Activated naive CD8-positive, alpha-beta T cell (primary cell): ENCODE measurements at regions not wholly inside any gene's neighbourhood (a gene's known extent, or its start where the extent isn't known, plus 50 kb on each side); places are given as distances from the start of the nearest gene placed in this dataset.

Source experiments
- H3K27ac Mint-ChIP-seq: one replicate; pipeline ENCODE4 v1.8.0; 2021; ENCODE audit warnings: mixed read lengths
- H3K27me3 Mint-ChIP-seq: one replicate; pipeline ENCODE4 v1.8.0; 2021; ENCODE audit warnings: mixed read lengths
- H3K36me3 Mint-ChIP-seq: one replicate; pipeline ENCODE4 v1.8.0; 2021; ENCODE audit warnings: mixed read lengths
- H3K4me1 Mint-ChIP-seq: one replicate; pipeline ENCODE4 v1.8.0; 2021; ENCODE audit warnings: low read depth, mixed read lengths
- H3K4me3 Mint-ChIP-seq: one replicate; pipeline ENCODE4 v1.8.0; 2021; ENCODE audit warnings: mild to moderate bottlenecking, mixed read lengths
- H3K9me3 Mint-ChIP-seq: one replicate; pipeline ENCODE4 v1.8.0; 2021; ENCODE audit warnings: low read depth, mixed read lengths

DNA sequence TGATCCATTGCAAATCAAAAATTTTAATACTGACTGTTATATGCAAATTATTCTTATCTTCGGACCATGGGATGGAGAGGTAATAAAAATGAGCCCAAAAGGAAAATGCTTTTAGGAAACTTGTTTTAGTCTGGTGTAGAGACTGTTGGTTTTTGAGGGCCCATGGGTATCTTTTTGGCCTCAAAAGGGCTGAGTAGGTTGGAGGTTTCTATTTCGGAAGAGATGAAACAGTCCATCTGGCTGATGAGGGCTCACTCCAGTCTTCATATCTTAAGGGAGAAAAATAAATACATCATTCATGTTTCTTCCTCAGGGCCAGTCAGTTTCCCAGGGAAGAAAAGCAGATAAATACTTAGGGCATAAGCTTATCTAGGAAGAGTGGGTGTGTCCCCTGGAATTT lies 290.7 kb downstream of the RMST start:
- H3K27ac Mint-ChIP-seq = no peak overlapping the region
- no peaks in the 10 kb centered on the region for H3K27me3 Mint-ChIP-seq
- H3K36me3 Mint-ChIP-seq = no peaks in the 10 kb centered on the region
- H3K4me3 Mint-ChIP-seq = no peak overlapping the region
- no peaks in the 10 kb centered on the region for H3K4me1 Mint-ChIP-seq
- no peaks in the 10 kb centered on the region for H3K9me3 Mint-ChIP-seq

DNA sequence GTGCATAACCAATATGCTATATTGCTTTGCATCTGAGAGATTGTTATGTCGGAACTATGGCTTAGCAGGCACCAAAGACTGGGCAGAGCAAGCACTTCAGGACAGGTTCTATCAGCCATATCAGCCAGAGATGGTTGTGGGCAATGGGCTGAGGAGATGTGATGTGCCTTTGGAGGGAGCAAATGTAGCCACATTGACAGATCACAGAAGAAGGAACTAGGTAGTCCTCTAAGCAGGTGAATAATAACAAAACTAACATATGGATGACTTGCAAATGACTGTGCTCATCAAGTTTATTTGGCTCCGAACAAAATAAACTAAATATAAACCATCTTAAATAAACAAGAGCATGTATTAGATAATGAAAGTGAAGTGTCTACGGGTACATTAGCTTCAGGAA lies 291.7 kb downstream of the RMST start:
- H3K9me3 Mint-ChIP-seq = no peaks in the 10 kb centered on the region
- H3K27me3 Mint-ChIP-seq = no peaks in the 10 kb centered on the region
- H3K36me3 Mint-ChIP-seq = no peaks in the 10 kb centered on the region
- H3K27ac Mint-ChIP-seq = no peak overlapping the region
- no peaks in the 10 kb centered on the region for H3K4me1 Mint-ChIP-seq
- no peak overlapping the region for H3K4me3 Mint-ChIP-seq

DNA sequence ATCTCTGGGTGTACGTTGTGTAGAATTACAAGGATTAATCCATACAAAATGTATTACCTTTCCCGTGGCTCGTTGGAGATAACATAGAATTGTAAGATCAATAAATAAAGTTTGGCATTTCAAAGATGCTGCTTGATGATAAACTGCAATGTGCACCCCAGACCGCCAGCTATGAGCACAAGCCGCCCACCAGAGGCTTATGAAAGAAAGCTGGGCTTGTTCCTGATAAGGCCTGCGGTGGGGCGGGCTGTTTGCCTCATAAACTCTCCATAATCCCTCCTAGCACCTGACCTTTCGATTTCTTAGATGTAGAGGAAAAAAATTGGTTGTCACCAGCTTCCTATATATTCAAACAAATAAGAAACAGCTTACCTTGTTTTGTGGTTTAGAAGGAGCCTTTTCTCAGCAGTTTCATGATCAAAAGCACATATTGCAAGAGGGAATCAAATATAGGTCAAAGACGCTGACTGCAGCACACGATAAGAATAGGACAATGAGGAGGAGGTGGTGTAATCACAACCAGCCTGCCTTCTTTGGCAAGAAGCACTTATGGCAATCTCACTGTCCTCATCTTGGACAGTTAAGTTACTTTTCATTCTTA lies 293.6 kb downstream of the RMST start:
- Mint-ChIP-seq H3K36me3 (no peaks in the 10 kb centered on the region), H3K4me1 (no peaks in the 10 kb centered on the region), H3K4me3 (no peak overlapping the region), H3K9me3 (peaks cover 4% of the 10 kb centered on the region), H3K27me3 (no peaks in the 10 kb centered on the region), H3K27ac (no peak overlapping the region)

DNA sequence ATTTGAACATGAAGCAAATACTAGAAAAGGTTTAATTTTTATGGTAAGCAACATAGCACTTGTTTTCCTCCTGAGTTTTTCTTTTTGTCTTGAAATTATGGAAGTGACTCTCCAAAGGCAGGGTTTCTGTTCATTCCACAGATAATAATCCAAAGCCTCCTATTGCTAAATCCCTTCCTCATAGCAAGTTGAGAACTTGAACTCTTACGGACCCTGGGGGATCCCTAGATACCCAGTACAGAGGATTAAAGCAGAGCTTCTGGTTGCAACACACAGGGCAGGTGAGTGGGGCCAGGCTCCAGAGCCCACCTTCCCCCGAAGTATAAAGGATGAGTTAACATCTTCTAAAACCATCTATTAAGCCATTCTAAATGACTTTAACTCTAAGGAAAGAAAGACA lies 294.1 kb downstream of the RMST start:
- Mint-ChIP-seq H3K27ac (no peak overlapping the region), H3K9me3 (peaks cover 4% of the 10 kb centered on the region), H3K36me3 (no peaks in the 10 kb centered on the region), H3K4me1 (no peaks in the 10 kb centered on the region), H3K27me3 (no peaks in the 10 kb centered on the region), H3K4me3 (no peak overlapping the region)

DNA sequence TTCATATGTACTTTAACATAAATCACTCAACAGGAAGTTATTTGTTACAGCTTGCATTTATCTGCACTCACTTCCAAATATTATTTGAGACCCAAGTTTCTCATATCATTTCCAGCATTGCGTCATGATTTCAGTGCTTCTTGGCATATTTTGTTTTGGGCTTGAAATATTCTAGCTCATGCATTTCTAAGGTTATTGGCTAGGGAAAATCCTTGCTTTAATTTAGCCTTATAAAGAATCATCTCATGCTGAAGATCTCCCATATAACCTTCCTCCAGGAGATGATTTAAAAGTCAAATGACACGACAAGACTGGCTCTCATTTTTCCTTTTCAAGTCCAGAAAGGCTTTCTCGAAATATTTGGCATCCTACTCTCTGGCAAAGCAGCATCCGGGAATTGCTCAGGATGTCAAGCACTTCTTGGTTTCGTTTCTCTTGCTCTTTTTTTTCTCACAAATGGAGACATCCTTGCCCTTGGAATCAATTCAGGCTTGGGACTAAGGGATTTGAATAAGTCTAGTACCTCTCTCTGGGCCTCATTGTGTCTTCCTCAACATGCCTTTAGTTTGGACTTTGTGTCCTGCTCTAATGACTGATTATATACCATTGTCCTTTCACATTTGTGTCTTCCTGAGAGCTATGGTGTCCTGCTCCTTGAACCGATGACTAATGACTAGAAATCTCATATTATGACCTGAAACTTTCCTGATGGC lies 295.0 kb downstream of the RMST start:
- H3K36me3 Mint-ChIP-seq = no peaks in the 10 kb centered on the region
- peaks cover 4% of the 10 kb centered on the region for H3K9me3 Mint-ChIP-seq
- no peak overlapping the region for H3K4me3 Mint-ChIP-seq
- no peaks in the 10 kb centered on the region for H3K27me3 Mint-ChIP-seq
- H3K4me1 Mint-ChIP-seq = no peaks in the 10 kb centered on the region
- no peak overlapping the region for H3K27ac Mint-ChIP-seq

DNA sequence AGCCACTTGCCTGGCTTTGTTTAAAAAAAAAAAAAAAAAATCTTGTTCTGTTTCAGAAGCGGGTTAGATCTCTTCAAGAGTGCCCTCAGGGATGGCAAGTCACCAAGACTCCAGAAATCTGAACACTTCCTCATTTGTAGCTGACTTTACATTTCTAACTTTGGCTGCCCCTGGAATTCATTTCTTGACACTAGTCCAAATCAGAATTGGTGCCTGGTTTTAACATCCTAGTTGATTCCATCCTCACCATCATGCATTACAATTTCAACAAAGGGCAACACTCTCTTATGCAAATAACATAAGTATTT lies 295.5 kb downstream of the RMST start:
- Mint-ChIP-seq H3K27ac (no peak overlapping the region), H3K4me3 (no peak overlapping the region), H3K36me3 (no peaks in the 10 kb centered on the region), H3K4me1 (no peaks in the 10 kb centered on the region), H3K9me3 (peaks cover 4% of the 10 kb centered on the region), H3K27me3 (no peaks in the 10 kb centered on the region)

DNA sequence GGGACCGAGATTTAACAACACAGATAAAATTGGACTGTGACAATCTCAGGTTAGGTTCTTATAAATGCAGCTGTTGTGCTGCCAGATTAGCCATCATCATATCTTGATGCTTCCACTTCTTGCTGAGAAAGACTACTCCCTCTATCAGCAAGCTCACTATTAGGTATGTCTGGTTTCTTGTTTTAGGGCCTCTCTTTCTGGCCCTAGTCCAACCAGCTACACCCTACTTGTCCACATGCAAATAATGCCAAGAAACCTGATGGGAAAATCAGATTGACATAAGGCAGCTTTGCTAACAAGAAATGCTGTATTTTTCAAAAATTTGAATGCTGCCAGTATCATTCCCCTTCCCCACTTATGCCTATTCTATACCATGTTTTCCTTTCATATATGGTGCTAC lies 296.0 kb downstream of the RMST start:
- Mint-ChIP-seq H3K4me3 (no peak overlapping the region), H3K27ac (no peak overlapping the region), H3K27me3 (no peaks in the 10 kb centered on the region), H3K4me1 (no peaks in the 10 kb centered on the region), H3K36me3 (no peaks in the 10 kb centered on the region), H3K9me3 (peaks cover 4% of the 10 kb centered on the region)

DNA sequence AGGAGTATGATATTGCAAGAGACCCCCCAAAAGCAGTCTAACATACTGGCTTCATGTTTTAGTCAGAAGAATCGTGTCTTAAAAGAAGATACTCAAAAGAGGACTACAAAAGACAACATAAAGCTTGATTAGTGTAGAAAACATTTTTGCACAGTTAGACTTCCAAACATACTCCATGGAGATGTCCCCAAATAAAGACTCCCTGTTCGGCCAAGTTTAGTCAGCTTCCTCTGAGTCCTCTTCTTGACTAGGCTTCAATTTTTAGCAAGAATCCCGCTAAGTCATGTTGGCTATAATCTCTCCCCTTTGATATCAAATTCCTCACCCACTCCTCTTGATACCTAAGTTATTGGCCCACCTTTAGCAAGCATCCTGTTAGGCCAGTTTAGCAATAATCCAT lies 298.0 kb downstream of the RMST start:
- H3K27ac Mint-ChIP-seq = no peak overlapping the region
- no peaks in the 10 kb centered on the region for H3K4me1 Mint-ChIP-seq
- no peaks in the 10 kb centered on the region for H3K27me3 Mint-ChIP-seq
- H3K4me3 Mint-ChIP-seq = no peak overlapping the region
- peaks cover 4% of the 10 kb centered on the region for H3K9me3 Mint-ChIP-seq
- no peaks in the 10 kb centered on the region for H3K36me3 Mint-ChIP-seq

DNA sequence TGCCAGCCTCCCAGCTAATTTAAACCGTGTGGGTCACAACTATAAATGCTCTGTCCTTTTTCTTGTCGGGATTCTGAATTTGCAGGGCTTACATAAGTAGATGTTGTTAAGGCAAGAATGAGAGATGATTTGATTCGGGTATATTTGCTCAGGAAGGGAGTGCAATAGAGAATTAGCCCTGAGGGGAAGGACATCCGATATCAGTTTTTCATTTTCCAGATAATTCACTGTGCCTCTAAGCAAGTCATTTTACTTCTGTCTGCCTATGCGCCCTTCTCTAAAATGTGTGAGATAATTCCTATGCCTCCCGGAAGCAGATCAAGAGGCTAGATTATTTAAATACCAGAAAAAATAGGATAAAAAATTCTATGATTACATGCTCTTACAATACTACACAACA lies 300.5 kb downstream of the RMST start:
- no peaks in the 10 kb centered on the region for H3K4me1 Mint-ChIP-seq
- no peaks in the 10 kb centered on the region for H3K36me3 Mint-ChIP-seq
- no peak overlapping the region for H3K27ac Mint-ChIP-seq

DNA sequence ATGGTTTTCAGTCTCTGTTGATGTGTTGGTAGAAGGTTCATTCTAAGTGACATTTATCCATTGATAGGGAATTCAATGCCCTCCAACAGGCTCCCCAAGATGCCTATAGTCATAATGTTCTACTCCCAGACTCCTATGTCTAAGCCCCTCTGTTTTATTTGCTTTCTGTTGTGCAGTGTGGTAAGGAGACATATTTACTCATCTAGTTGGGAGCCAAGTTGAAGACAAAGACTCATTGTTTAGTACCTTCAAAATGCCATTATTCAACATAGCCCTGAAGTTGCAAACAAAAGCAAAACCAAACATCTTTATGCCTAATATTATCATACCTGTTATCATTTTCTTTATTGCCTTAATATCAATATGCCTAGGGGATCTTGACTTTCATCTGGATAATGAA lies 302.1 kb downstream of the RMST start:
- peaks cover 4% of the 10 kb centered on the region for H3K9me3 Mint-ChIP-seq
- H3K36me3 Mint-ChIP-seq = no peaks in the 10 kb centered on the region
- no peak overlapping the region for H3K4me3 Mint-ChIP-seq
- H3K27ac Mint-ChIP-seq = no peak overlapping the region
- no peaks in the 10 kb centered on the region for H3K4me1 Mint-ChIP-seq
- no peaks in the 10 kb centered on the region for H3K27me3 Mint-ChIP-seq

More for the DNA sequence above, 300.5 kb downstream of the RMST start:
- H3K9me3 Mint-ChIP-seq = peaks cover 4% of the 10 kb centered on the region
- H3K27me3 Mint-ChIP-seq = no peaks in the 10 kb centered on the region
- no peak overlapping the region for H3K4me3 Mint-ChIP-seq

DNA sequence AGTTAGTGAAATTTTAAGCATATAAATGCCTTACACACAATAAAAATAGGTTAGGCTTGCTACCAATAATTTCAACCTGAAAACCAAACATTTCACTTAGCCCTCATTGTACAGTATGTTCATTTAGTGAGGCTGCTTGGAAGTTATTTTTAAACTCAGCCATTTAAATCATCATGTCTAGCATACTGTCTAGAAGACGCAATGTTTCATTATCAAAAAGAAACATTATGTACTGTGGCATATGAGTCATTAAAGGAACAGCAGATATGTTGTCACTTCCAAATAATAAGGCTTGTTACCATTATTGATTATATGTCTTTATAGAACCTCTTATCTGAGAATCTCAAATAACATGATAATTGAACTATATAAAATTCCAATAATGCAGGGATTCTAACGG lies 304.7 kb downstream of the RMST start:
- H3K9me3 Mint-ChIP-seq = no peaks in the 10 kb centered on the region
- H3K27ac Mint-ChIP-seq = no peak overlapping the region
- H3K4me3 Mint-ChIP-seq = no peak overlapping the region
- H3K4me1 Mint-ChIP-seq = no peaks in the 10 kb centered on the region
- no peaks in the 10 kb centered on the region for H3K27me3 Mint-ChIP-seq
- no peaks in the 10 kb centered on the region for H3K36me3 Mint-ChIP-seq

DNA sequence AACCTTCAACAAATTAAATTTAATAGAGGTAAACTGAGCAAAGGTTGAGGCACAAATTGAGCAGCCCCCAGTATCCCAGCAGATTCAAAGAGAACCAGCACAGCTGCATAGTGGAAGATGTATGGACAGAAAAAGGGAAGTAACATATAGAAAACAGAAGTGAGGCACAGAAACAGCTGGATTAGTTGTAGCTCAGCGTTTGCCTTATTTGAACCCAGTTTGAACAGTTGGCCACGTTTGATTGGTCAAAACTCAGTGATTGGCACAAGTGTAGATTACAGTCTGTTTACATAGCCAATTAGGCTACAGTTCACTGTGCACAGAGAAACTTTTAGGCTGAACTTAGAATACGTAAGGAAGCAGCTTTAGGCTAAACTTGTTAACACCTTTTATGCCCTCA lies 315.5 kb downstream of the RMST start:
- Mint-ChIP-seq H3K36me3 (no peaks in the 10 kb centered on the region), H3K4me3 (no peak overlapping the region), H3K27ac (no peak overlapping the region), H3K9me3 (no peaks in the 10 kb centered on the region), H3K4me1 (no peaks in the 10 kb centered on the region), H3K27me3 (no peaks in the 10 kb centered on the region)

DNA sequence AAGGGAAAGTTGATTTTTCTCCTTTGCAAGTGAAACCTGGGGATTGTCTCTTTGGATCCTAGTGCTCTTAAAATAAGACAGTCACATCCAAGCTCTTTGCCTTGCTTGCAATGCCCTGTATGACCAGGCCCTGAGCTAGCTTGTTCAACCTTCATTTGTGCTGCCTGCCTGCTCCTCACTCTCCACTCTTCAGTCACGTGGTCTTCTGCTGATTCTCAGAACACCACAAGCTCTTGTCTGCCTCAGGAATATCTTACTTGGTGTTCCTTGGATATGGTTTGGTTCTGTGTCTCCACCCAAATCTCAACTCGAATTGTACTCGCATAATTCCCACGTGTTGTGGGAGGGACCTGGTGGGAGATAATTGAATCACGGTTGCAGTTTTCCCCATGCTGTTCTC lies 318.7 kb downstream of the RMST start:
- no peak overlapping the region for H3K4me3 Mint-ChIP-seq
- no peak overlapping the region for H3K27ac Mint-ChIP-seq
- H3K4me1 Mint-ChIP-seq = no peaks in the 10 kb centered on the region
- no peaks in the 10 kb centered on the region for H3K27me3 Mint-ChIP-seq
- H3K9me3 Mint-ChIP-seq = no peaks in the 10 kb centered on the region
- no peaks in the 10 kb centered on the region for H3K36me3 Mint-ChIP-seq

DNA sequence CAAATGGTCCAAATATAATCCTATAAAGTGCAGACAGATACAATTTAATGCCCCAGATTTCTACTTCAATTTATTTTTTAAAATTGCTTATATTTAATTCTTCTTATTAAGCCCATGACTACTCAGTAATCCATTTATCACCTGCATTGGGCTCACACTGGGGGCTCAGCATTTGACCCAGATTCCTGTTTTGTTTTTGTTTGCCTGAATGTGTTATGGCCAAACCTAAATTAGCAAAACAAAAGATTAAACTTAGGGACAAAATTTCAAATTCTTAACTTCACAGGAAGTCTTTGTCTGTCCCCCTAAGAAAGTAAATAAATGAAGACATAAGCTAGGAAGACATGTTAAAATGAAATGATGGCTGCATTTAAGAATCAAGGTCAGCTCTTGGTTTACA lies 322.3 kb downstream of the RMST start:
- no peaks in the 10 kb centered on the region for H3K4me1 Mint-ChIP-seq
- no peak overlapping the region for H3K4me3 Mint-ChIP-seq
- H3K27me3 Mint-ChIP-seq = peaks cover 2% of the 10 kb centered on the region
- H3K27ac Mint-ChIP-seq = no peak overlapping the region
- no peaks in the 10 kb centered on the region for H3K9me3 Mint-ChIP-seq
- no peaks in the 10 kb centered on the region for H3K36me3 Mint-ChIP-seq

DNA sequence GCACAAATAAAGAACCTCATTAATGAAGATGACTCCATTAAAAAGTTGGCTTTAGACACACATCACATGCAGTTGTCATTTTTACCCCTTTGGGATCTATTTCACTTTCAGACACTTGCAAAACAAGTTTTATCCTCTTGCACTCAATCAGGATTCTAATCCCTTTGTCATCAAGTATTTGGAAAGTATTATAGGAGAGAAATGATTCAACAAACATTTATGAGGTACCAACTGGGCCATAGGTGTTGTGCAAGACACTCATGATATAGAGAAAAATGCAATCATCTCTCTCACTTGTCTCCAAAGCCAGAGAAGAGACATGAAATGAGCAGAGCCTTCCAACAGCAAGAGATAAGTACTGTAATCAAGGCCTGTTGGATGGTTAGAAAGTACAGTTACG lies 327.7 kb downstream of the RMST start:
- H3K27ac Mint-ChIP-seq = no peak overlapping the region
- no peak overlapping the region for H3K4me3 Mint-ChIP-seq
- peaks cover 12% of the 10 kb centered on the region for H3K9me3 Mint-ChIP-seq
- H3K27me3 Mint-ChIP-seq = peaks cover 2% of the 10 kb centered on the region
- no peaks in the 10 kb centered on the region for H3K4me1 Mint-ChIP-seq
- no peaks in the 10 kb centered on the region for H3K36me3 Mint-ChIP-seq

DNA sequence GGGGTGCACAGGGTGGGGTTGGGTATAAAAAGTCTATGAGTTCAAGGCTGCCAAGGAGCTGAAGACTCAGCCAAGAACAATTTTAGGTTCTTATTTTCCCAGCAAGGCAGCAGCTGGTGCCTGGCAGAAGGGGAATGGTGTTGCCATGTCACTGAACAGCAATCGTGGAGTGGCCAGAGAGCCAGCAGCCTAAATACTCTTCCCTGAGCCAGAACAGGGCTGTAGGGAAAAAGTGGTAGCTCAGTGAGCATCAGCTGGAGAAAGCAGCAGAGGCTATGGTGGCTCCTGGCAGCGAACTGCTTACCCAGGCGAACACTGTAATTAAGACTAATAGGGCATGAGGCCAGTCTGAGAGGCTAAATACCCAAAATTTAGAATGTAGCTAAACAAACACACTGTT lies 334.9 kb downstream of the RMST start:
- no peaks in the 10 kb centered on the region for H3K4me1 Mint-ChIP-seq
- H3K4me3 Mint-ChIP-seq = no peak overlapping the region
- no peaks in the 10 kb centered on the region for H3K27me3 Mint-ChIP-seq
- H3K9me3 Mint-ChIP-seq = peaks cover 7% of the 10 kb centered on the region
- H3K27ac Mint-ChIP-seq = no peak overlapping the region
- no peaks in the 10 kb centered on the region for H3K36me3 Mint-ChIP-seq
